ENCODE measurements at regions not wholly inside any gene's neighbourhood (a gene's known extent, or its start where the extent isn't known, plus 50 kb on each side); places are given as distances from the start of the nearest gene placed in this dataset.

DNA sequence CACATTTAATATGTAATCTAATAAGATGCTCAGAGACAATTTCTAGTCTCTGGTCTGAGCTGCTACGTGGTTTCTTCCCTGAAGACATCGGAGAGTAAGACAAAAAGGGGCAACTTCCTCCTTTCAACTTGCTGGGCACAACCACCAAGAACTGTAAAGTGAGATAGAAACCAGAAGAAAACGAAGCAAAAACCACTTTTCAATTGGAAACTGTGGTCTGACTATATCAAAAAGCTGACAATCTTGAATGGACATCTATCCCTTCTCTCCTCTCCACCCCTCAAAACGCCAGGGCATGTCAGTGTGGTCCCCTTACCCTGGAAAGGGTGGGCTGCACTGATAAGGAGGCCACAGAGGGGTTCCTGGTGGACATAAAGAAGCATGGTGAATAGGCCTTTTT lies 269.1 kb downstream of the CD83 start:
- RAD21 ChIA-PET (ENCODE audit: unreplicated experiment): no interaction called here
- ATAC-seq: peak; percentile 31; the same call in 1 of the 3 replicates
- POLR2A ChIA-PET: no interaction called here
- H3K27me3 ChIP-seq (replicated peaks in 1 of 2; ENCODE audit: control insufficient read depth in 2 of 2, insufficient read depth in 2 of 2, low read length in 1 of 2): no peaks in the 10 kb centered on the region
- CTCF ChIA-PET: no interaction called here
- no peaks in the 10 kb centered on the region for H3K36me3 ChIP-seq (ENCODE audit: control insufficient read depth in 2 of 2, insufficient read depth in 2 of 2, low read length in 1 of 2)
- H3K4me1 ChIP-seq (ENCODE audit: control insufficient read depth, insufficient read depth, low read length): 0 out of 2 replicates have a peak, but pooled peaks cover 3% of the 10 kb centered on the region
- 2% methylated on average over 4 of the region's 4 CpGs for WGBS (ENCODE audit: insufficient coverage, insufficient replicate concordance, low lambda C conversion rate, missing lambda C conversion rate)
- BruUV-seq (replicated peaks): no TSS peak
- H3K27ac ChIP-seq (ENCODE audit: control insufficient read depth, insufficient read depth): no peak overlapping the region
- intact Hi-C loops (cut with micrococcal nuclease; ENCODE audit: unreplicated experiment): no loop called here
- H2AFZ ChIP-seq (ENCODE audit: control insufficient read depth, low read depth, low read length): no peak overlapping the region
- H3K4me2 ChIP-seq (ENCODE audit: control insufficient read depth, insufficient read depth): no peak overlapping the region
- no peak for DNase-seq (ENCODE audit: low read depth, low spot score)
- no peak for FAIRE-seq
- H3K9ac ChIP-seq (ENCODE audit: control insufficient read depth, insufficient read depth, low read length): no peak overlapping the region
- in situ Hi-C loops (cut with MboI): no loop called here
- no peaks in the 10 kb centered on the region for H3K79me2 ChIP-seq (ENCODE audit: control insufficient read depth, insufficient read depth, low read length)
- H4K20me1 ChIP-seq (ENCODE audit: control insufficient read depth, insufficient read depth): no peaks in the 10 kb centered on the region
- SMC1A ChIA-PET (ENCODE audit: uncharacterized antibody, unreplicated experiment): interaction anchor here (1.6 kb wide), 1 partner anchor 178 kb away, joined by 3 read pairs; no protein-coding TSS in a partner anchor
- H3K4me3 ChIP-seq: no peak overlapping the region
- H3K9me3 ChIP-seq (replicated peaks; ENCODE audit: control insufficient read depth, insufficient read depth, low read length): no peaks in the 10 kb centered on the region
- TF ChIP-seq, protein P1, sequence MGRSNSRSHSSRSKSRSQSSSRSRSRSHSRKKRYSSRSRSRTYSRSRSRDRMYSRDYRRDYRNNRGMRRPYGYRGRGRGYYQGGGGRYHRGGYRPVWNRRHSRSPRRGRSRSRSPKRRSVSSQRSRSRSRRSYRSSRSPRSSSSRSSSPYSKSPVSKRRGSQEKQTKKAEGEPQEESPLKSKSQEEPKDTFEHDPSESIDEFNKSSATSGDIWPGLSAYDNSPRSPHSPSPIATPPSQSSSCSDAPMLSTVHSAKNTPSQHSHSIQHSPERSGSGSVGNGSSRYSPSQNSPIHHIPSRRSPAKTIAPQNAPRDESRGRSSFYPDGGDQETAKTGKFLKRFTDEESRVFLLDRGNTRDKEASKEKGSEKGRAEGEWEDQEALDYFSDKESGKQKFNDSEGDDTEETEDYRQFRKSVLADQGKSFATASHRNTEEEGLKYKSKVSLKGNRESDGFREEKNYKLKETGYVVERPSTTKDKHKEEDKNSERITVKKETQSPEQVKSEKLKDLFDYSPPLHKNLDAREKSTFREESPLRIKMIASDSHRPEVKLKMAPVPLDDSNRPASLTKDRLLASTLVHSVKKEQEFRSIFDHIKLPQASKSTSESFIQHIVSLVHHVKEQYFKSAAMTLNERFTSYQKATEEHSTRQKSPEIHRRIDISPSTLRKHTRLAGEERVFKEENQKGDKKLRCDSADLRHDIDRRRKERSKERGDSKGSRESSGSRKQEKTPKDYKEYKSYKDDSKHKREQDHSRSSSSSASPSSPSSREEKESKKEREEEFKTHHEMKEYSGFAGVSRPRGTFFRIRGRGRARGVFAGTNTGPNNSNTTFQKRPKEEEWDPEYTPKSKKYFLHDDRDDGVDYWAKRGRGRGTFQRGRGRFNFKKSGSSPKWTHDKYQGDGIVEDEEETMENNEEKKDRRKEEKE (IDR thresholded peaks at IDR 0.05): no peak
- TF ChIP-seq, protein P2, sequence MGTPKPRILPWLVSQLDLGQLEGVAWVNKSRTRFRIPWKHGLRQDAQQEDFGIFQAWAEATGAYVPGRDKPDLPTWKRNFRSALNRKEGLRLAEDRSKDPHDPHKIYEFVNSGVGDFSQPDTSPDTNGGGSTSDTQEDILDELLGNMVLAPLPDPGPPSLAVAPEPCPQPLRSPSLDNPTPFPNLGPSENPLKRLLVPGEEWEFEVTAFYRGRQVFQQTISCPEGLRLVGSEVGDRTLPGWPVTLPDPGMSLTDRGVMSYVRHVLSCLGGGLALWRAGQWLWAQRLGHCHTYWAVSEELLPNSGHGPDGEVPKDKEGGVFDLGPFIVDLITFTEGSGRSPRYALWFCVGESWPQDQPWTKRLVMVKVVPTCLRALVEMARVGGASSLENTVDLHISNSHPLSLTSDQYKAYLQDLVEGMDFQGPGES (IDR thresholded peaks at IDR 0.05): no peak
- TF ChIP-seq, protein P3, sequence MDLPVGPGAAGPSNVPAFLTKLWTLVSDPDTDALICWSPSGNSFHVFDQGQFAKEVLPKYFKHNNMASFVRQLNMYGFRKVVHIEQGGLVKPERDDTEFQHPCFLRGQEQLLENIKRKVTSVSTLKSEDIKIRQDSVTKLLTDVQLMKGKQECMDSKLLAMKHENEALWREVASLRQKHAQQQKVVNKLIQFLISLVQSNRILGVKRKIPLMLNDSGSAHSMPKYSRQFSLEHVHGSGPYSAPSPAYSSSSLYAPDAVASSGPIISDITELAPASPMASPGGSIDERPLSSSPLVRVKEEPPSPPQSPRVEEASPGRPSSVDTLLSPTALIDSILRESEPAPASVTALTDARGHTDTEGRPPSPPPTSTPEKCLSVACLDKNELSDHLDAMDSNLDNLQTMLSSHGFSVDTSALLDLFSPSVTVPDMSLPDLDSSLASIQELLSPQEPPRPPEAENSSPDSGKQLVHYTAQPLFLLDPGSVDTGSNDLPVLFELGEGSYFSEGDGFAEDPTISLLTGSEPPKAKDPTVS (IDR thresholded peaks at IDR 0.05; ENCODE audit: low read depth, low read length): no peak
- TF ChIP-seq SUZ12 (IDR thresholded peaks at IDR 0.05; ENCODE audit: unreplicated experiment) (no peak), ETV6 (conservative IDR thresholded peaks at IDR 0.05 in 1 of 2, IDR thresholded peaks at IDR 0.05 in 1 of 2; ENCODE audit: borderline replicate concordance in 1 of 2, low read depth in 1 of 2) (no peak)
- TF ChIP-seq, protein P4, sequence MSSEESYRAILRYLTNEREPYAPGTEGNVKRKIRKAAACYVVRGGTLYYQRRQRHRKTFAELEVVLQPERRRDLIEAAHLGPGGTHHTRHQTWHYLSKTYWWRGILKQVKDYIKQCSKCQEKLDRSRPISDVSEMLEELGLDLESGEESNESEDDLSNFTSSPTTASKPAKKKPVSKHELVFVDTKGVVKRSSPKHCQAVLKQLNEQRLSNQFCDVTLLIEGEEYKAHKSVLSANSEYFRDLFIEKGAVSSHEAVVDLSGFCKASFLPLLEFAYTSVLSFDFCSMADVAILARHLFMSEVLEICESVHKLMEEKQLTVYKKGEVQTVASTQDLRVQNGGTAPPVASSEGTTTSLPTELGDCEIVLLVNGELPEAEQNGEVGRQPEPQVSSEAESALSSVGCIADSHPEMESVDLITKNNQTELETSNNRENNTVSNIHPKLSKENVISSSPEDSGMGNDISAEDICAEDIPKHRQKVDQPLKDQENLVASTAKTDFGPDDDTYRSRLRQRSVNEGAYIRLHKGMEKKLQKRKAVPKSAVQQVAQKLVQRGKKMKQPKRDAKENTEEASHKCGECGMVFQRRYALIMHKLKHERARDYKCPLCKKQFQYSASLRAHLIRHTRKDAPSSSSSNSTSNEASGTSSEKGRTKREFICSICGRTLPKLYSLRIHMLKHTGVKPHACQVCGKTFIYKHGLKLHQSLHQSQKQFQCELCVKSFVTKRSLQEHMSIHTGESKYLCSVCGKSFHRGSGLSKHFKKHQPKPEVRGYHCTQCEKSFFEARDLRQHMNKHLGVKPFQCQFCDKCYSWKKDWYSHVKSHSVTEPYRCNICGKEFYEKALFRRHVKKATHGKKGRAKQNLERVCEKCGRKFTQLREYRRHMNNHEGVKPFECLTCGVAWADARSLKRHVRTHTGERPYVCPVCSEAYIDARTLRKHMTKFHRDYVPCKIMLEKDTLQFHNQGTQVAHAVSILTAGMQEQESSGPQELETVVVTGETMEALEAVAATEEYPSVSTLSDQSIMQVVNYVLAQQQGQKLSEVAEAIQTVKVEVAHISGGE (CRISPR knock-in tag; IDR thresholded peaks at IDR 0.05): no peak

All from GM12878 (cell line).